DND-41 (cell line): ENCODE measurements at regions not wholly inside any gene's neighbourhood (a gene's known extent, or its start where the extent isn't known, plus 50 kb on each side); places are given as distances from the start of the nearest gene placed in this dataset.

Source experiments
- EZH2 ChIP-seq: IDR thresholded peaks from 3 replicates; pipeline ENCODE4 v1.6.1; 2012; ENCODE audit warnings: borderline replicate concordance, low read depth, mild to moderate bottlenecking, moderate library complexity, low read length, inconsistent platforms; ENCODE audit not compliant: severe bottlenecking
- TF ChIP-seq, protein P1 (sequence below): IDR thresholded peaks from 2 replicates; pipeline ENCODE4 v1.5.1; 2012; ENCODE audit warnings: borderline replicate concordance, low read length, moderate library complexity, mild to moderate bottlenecking; ENCODE audit not compliant: poor library complexity, severe bottlenecking; ENCODE audit errors: extremely low read depth

DNA sequence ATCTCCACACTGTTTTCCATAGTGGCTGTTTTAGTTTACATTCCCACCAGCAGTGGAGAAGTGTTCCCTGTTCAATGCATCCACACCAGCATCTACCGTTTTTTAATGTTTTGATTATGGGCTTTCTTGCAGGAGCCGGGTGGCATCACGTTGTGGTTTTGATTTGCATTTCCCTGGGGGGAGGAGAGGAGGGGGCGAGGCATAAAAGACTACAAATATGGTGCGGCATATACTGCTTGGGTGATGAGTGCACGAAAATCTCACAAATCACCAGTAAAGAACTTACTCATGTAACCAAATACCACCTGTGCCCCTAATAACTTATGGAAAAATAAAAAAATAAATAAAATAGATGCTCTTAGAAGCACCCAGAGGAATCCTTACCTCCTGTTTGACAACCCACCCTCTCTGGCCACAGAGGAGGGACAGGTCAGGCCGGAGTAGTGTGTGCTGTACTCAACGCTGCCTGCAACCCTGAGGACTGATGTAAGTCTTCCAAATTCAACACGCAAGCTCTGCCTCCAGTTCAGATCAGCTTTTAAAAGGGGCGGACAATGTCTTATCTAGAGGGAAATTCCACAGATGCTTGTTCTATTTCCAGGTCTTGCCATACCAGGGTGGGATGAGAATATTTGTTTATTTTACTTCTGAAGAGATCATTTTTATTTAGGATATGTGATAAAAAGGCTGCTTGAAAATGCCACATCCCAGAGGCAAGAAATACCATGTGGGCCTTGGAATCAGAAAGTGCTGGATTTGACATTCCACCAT lies 329.6 kb upstream of the B3GAT1 start:
- TF ChIP-seq, protein P1, sequence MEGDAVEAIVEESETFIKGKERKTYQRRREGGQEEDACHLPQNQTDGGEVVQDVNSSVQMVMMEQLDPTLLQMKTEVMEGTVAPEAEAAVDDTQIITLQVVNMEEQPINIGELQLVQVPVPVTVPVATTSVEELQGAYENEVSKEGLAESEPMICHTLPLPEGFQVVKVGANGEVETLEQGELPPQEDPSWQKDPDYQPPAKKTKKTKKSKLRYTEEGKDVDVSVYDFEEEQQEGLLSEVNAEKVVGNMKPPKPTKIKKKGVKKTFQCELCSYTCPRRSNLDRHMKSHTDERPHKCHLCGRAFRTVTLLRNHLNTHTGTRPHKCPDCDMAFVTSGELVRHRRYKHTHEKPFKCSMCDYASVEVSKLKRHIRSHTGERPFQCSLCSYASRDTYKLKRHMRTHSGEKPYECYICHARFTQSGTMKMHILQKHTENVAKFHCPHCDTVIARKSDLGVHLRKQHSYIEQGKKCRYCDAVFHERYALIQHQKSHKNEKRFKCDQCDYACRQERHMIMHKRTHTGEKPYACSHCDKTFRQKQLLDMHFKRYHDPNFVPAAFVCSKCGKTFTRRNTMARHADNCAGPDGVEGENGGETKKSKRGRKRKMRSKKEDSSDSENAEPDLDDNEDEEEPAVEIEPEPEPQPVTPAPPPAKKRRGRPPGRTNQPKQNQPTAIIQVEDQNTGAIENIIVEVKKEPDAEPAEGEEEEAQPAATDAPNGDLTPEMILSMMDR = no peak
- no peak for TF ChIP-seq EZH2
